Thyroid gland (tissue), 4 donors: ENCODE measurements at regions not wholly inside any gene's neighbourhood (a gene's known extent, or its start where the extent isn't known, plus 50 kb on each side); places are given as distances from the start of the nearest gene placed in this dataset.

Experiments
- DNase-seq, 2 donors: peaks; one replicate each; pipeline ENCODE4 v3.0.0-alpha.2; 2019
- H3K27ac ChIP-seq, 3 donors: fragments of 200-600 bp; sonication (generic); 1 replicate in 2 of 3; 2 replicates in 1 of 3; pipeline ENCODE4 v1.5.1; 2016 to 2019; ENCODE audit warnings: mild to moderate bottlenecking in 1 of 3, moderate library complexity in 1 of 3
- H3K27me3 ChIP-seq: fragments of 200-600 bp; sonication (generic); one replicate; pipeline ENCODE4 v1.5.1; 2019
- H3K36me3 ChIP-seq, 2 donors: fragments of 200-600 bp; sonication (generic); one replicate each; pipeline ENCODE4 v1.5.1; 2016 to 2019
- H3K4me1 ChIP-seq, 2 donors: fragments of 200-600 bp; sonication (generic); one replicate each; pipeline ENCODE4 v1.5.1; 2017 to 2019
- H3K4me3 ChIP-seq, 3 donors: fragments of 200-600 bp; sonication (generic); replicated peaks in 1 of 3; 1 replicate in 2 of 3; 2 replicates in 1 of 3; pipeline ENCODE4 v1.5.1; 2016; ENCODE audit warnings: mild to moderate bottlenecking in 1 of 3
- H3K9me3 ChIP-seq: fragments of 200-600 bp; sonication (generic); one replicate; pipeline ENCODE4 v1.5.1; 2017
- CTCF ChIP-seq, 6 experiments: fragments of 200-600 bp in 3 of 6; fragments of 450-650 bp in 3 of 6; sonication (generic) in 3 of 6; IDR thresholded peaks; one replicate each; pipeline ENCODE4 v1.5.1; 2016 to 2019; ENCODE audit warnings: antibody characterized with exemption in 6 of 6, mild to moderate bottlenecking in 2 of 6, inconsistent platforms in 1 of 6, moderate library complexity in 1 of 6
- POLR2A ChIP-seq, 2 donors: fragments of 450-650 bp; IDR thresholded peaks; one replicate each; pipeline ENCODE4 v1.6.1; 2017; ENCODE audit warnings: antibody characterized with exemption in 2 of 2, mild to moderate bottlenecking in 2 of 2, moderate library complexity in 1 of 2
- WGBS, 2 donors: methylation state at CpG; one replicate each; pipeline ENCODE4 v1.1.5; 2017; 5-methylcytosine and 5-hydroxymethylcytosine counted together
- intact Hi-C: fragments of 100-400 bp; cut with DNase I; formaldehyde crosslinking; loops from one replicate; pipeline ENCODE4 v1.15.1; 2023

- intact Hi-C loops, result no loop called here
- 87 to 89% methylated on average over 1 of the region's 1 CpG for WGBS, 2 donors
These were observed 626.6 kb upstream of the KIRREL3 start for GRCh38 chr11:127627204-127627603.

DNA sequence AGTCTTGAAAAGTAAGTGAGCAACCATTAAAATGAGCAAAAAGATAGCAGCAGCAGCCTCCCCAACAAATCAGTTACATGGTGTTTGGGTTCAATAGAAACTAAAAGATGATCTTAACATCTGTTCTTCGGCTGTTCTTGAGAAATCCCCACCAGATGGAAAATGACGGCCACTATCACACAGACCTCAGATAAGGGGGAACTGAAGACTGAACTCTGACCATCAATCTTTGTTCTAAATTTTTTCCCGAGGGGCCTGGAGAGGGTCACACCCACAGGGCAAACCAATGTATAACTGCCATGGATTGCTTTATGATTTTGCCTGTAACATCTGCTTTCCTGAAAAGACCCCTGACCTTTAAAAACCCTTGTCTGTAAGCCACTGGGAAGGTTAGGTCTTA, 624.8 kb upstream of the KIRREL3 start:
- no peak for DNase-seq
- WGBS, 2 donors, result 69 to 87% methylated on average over 3 of the region's 3 CpGs
- Histone ChIP-seq H3K4me3 (no peak overlapping the region), H3K4me1 (peaks cover 11 to 19% of the 10 kb centered on the region in 2 donors), H3K9me3 (no peaks in the 10 kb centered on the region), H3K27ac (no peak overlapping the region), H3K27me3 (no peaks in the 10 kb centered on the region), H3K36me3 (no peaks in the 10 kb centered on the region)
- intact Hi-C loops, result no loop called here
- no peak for TF ChIP-seq CTCF (IDR thresholded peaks at IDR 0.05)
- TF ChIP-seq POLR2A (IDR thresholded peaks at IDR 0.05), result no peak

More at GRCh38 chr11:127627204-127627603, 626.6 kb upstream of the KIRREL3 start:
- no peak overlapping the region for H3K27ac ChIP-seq
- no peaks in the 10 kb centered on the region for H3K27me3 ChIP-seq
- no peak overlapping the region for H3K4me3 ChIP-seq
- H3K9me3 ChIP-seq, result no peaks in the 10 kb centered on the region
- no peak for DNase-seq
- TF ChIP-seq POLR2A (IDR thresholded peaks at IDR 0.05), result no peak
- no peak for TF ChIP-seq CTCF (IDR thresholded peaks at IDR 0.05)
- peaks cover 11 to 19% of the 10 kb centered on the region in 2 donors for H3K4me1 ChIP-seq
- H3K36me3 ChIP-seq, result no peaks in the 10 kb centered on the region

- intact Hi-C loops, result no loop called here
- no peak for TF ChIP-seq POLR2A (IDR thresholded peaks at IDR 0.05)
- no peak for TF ChIP-seq CTCF (IDR thresholded peaks at IDR 0.05)
- no peaks in the 10 kb centered on the region for H3K9me3 ChIP-seq
- no peak overlapping the region for H3K4me3 ChIP-seq
- no peaks in the 10 kb centered on the region for H3K36me3 ChIP-seq
- no peaks in the 10 kb centered on the region for H3K27me3 ChIP-seq
- DNase-seq, result peak; percentile 88 to 94
- H3K4me1 ChIP-seq, result peaks cover 11 to 19% of the 10 kb centered on the region in 2 donors
- H3K27ac ChIP-seq, result peak overlapping the region in 2 of 3 donors; percentile 57 to 70
- WGBS, 2 donors, result 19 to 21% methylated on average over 10 of the region's 10 CpGs
These were observed 623.8 kb upstream of the KIRREL3 start for GRCh38 chr11:127624306-127624856.

GRCh38 chr11:127622686-127623085, 622.1 kb upstream of the KIRREL3 start:
- no peaks in the 10 kb centered on the region for H3K9me3 ChIP-seq
- no peak for TF ChIP-seq POLR2A (IDR thresholded peaks at IDR 0.05)
- TF ChIP-seq CTCF (IDR thresholded peaks at IDR 0.05), result no peak
- no peaks in the 10 kb centered on the region for H3K36me3 ChIP-seq
- H3K27ac ChIP-seq, result no peak overlapping the region
- H3K4me3 ChIP-seq, result no peak overlapping the region
- no peak for DNase-seq
- peaks cover 11 to 15% of the 10 kb centered on the region in 2 donors for H3K4me1 ChIP-seq
- H3K27me3 ChIP-seq, result no peaks in the 10 kb centered on the region
- intact Hi-C loops, result no loop called here

GRCh38 chr11:127620671-127621070, 620.1 kb upstream of the KIRREL3 start:
- peaks cover 11 to 15% of the 10 kb centered on the region in 2 donors for H3K4me1 ChIP-seq
- intact Hi-C loops, result no loop called here
- H3K27me3 ChIP-seq, result no peaks in the 10 kb centered on the region
- H3K9me3 ChIP-seq, result no peaks in the 10 kb centered on the region
- no peak overlapping the region for H3K4me3 ChIP-seq
- no peak for DNase-seq
- WGBS, 2 donors, result 91 to 92% methylated on average over 4 of the region's 4 CpGs
- no peak for TF ChIP-seq CTCF (IDR thresholded peaks at IDR 0.05)
- H3K27ac ChIP-seq, result no peak overlapping the region
- no peaks in the 10 kb centered on the region for H3K36me3 ChIP-seq
